ENCODE measurements at regions not wholly inside any gene's neighbourhood (a gene's known extent, or its start where the extent isn't known, plus 50 kb on each side); places are given as distances from the start of the nearest gene placed in this dataset.

- H3K9ac ChIP-seq (ENCODE audit: insufficient read depth, low read length, poor library complexity, severe bottlenecking), result no peak overlapping the region
- 90% methylated on average over 26 of the region's 26 CpGs for WGBS (ENCODE audit: insufficient coverage)
- no peaks in the 10 kb centered on the region for H3K79me2 ChIP-seq (ENCODE audit: insufficient read depth, low read length)
- no peaks in the 10 kb centered on the region for H3K4me1 ChIP-seq (ENCODE audit: control insufficient read depth in 1 of 2, insufficient read depth in 2 of 2, low read length in 2 of 2)
- H3K36me3 Mint-ChIP-seq, result no peaks in the 10 kb centered on the region
- peaks cover 7 to 16% of the 10 kb centered on the region in 2 donors for H3K9me3 ChIP-seq (replicated peaks in 1 of 2; ENCODE audit: control insufficient read depth in 1 of 2, insufficient read depth in 1 of 2, low read length in 2 of 2)
- TF ChIP-seq, protein P1, sequence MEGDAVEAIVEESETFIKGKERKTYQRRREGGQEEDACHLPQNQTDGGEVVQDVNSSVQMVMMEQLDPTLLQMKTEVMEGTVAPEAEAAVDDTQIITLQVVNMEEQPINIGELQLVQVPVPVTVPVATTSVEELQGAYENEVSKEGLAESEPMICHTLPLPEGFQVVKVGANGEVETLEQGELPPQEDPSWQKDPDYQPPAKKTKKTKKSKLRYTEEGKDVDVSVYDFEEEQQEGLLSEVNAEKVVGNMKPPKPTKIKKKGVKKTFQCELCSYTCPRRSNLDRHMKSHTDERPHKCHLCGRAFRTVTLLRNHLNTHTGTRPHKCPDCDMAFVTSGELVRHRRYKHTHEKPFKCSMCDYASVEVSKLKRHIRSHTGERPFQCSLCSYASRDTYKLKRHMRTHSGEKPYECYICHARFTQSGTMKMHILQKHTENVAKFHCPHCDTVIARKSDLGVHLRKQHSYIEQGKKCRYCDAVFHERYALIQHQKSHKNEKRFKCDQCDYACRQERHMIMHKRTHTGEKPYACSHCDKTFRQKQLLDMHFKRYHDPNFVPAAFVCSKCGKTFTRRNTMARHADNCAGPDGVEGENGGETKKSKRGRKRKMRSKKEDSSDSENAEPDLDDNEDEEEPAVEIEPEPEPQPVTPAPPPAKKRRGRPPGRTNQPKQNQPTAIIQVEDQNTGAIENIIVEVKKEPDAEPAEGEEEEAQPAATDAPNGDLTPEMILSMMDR (IDR thresholded peaks at IDR 0.05), result no peak
- no peaks in the 10 kb centered on the region for H3K27me3 ChIP-seq (ENCODE audit: control insufficient read depth in 2 of 2, insufficient read depth in 2 of 2, low read length in 2 of 2)
- no peak overlapping the region for H3K27ac ChIP-seq (ENCODE audit: low read depth in 1 of 2, low read length in 2 of 2)
- H3K4me2 ChIP-seq (replicated peaks; ENCODE audit: extremely low read depth, low read length, poor library complexity, severe bottlenecking), result no peak overlapping the region
- no peak overlapping the region for H2AFZ ChIP-seq (ENCODE audit: insufficient read depth, low read depth, low read length, poor library complexity, severe bottlenecking)
- H3K4me1 Mint-ChIP-seq, result no peaks in the 10 kb centered on the region
- no peaks in the 10 kb centered on the region for H4K20me1 ChIP-seq (ENCODE audit: insufficient read depth, low read length)
- H3K4me3 Mint-ChIP-seq, result no peak overlapping the region
- intact Hi-C loops (cut with micrococcal nuclease), result no loop called here
- no peaks in the 10 kb centered on the region for H3K27me3 Mint-ChIP-seq (ENCODE audit: low read depth in 3 of 3)
- DNase-seq, result no peak
- no peak overlapping the region for H3K27ac Mint-ChIP-seq
- no peak overlapping the region for H3K4me3 ChIP-seq (replicated peaks in 1 of 3; ENCODE audit: low read depth in 2 of 3, low read length in 3 of 3)
- peaks cover 3 to 10% (median 7%) of the 10 kb centered on the region in 7 donors for H3K9me3 Mint-ChIP-seq
- H3K36me3 ChIP-seq (replicated peaks in 1 of 2; ENCODE audit: control insufficient read depth in 1 of 2, insufficient read depth in 2 of 2, low read length in 2 of 2), result no peaks in the 10 kb centered on the region
These were observed 120.2 kb upstream of the TMEFF2 start for GRCh38 chr2:192314800-192315481.

GRCh38 chr2:192313773-192314172 lies 119.0 kb upstream of the TMEFF2 start:
- Histone ChIP-seq H3K4me3 (replicated peaks in 1 of 3; ENCODE audit: low read depth in 2 of 3, low read length in 3 of 3) (no peak overlapping the region), H3K9ac (ENCODE audit: insufficient read depth, low read length, poor library complexity, severe bottlenecking) (no peak overlapping the region), H3K4me1 (ENCODE audit: control insufficient read depth in 1 of 2, insufficient read depth in 2 of 2, low read length in 2 of 2) (no peaks in the 10 kb centered on the region), H3K36me3 (replicated peaks in 1 of 2; ENCODE audit: control insufficient read depth in 1 of 2, insufficient read depth in 2 of 2, low read length in 2 of 2) (no peaks in the 10 kb centered on the region), H3K9me3 (replicated peaks in 1 of 2; ENCODE audit: control insufficient read depth in 1 of 2, insufficient read depth in 1 of 2, low read length in 2 of 2) (peaks cover 7 to 16% of the 10 kb centered on the region in 2 donors), H3K79me2 (ENCODE audit: insufficient read depth, low read length) (no peaks in the 10 kb centered on the region), H4K20me1 (ENCODE audit: insufficient read depth, low read length) (no peaks in the 10 kb centered on the region), H3K27me3 (ENCODE audit: control insufficient read depth in 2 of 2, insufficient read depth in 2 of 2, low read length in 2 of 2) (no peaks in the 10 kb centered on the region), H3K4me2 (replicated peaks; ENCODE audit: extremely low read depth, low read length, poor library complexity, severe bottlenecking) (no peak overlapping the region), H3K27ac (ENCODE audit: low read depth in 1 of 2, low read length in 2 of 2) (no peak overlapping the region), H2AFZ (ENCODE audit: insufficient read depth, low read depth, low read length, poor library complexity, severe bottlenecking) (no peak overlapping the region)
- no peak overlapping the region for H3K27ac Mint-ChIP-seq
- TF ChIP-seq, protein P1 (IDR thresholded peaks at IDR 0.05), result no peak
- no peaks in the 10 kb centered on the region for H3K4me1 Mint-ChIP-seq
- H3K9me3 Mint-ChIP-seq, result peaks cover 2 to 10% (median 7%) of the 10 kb centered on the region in 7 donors
- no peaks in the 10 kb centered on the region for H3K27me3 Mint-ChIP-seq (ENCODE audit: low read depth in 3 of 3)
- 96% methylated on average over 8 of the region's 8 CpGs for WGBS (ENCODE audit: insufficient coverage)
- intact Hi-C loops (cut with micrococcal nuclease), result no loop called here
- DNase-seq, result no peak
- no peaks in the 10 kb centered on the region for H3K36me3 Mint-ChIP-seq
- no peak overlapping the region for H3K4me3 Mint-ChIP-seq

All from CD14-positive monocyte (primary cell).